IMR-90 (cell line): ENCODE measurements at regions not wholly inside any gene's neighbourhood (a gene's known extent, or its start where the extent isn't known, plus 50 kb on each side); places are given as distances from the start of the nearest gene placed in this dataset.

Experiments used
- ATAC-seq: fragments of 200-7000 bp; cut with Tn5 transposase; 2 replicates; pipeline ENCODE4 v1.9.1; 2020; ENCODE audit warnings: low read depth, mild to moderate bottlenecking, moderate library complexity
- BruUV-seq: library from RNA; stranded (reverse); fragments of 400-500 nt; replicated peaks from 2 replicates; lab custom pipeline; 2021; lab: Mats Ljungman, UMichigan
- CTCF ChIA-PET: fragments of 300-600 bp; formaldehyde crosslinking; extraction: SDS; loops from one replicate; lab custom pipeline; 2021; ENCODE audit warnings: antibody characterized with exemption; lab: Yijun Ruan, JAX
- POLR2A ChIA-PET: fragments of 300-600 bp; sonication (Branson Sonifier 250); formaldehyde crosslinking; loops from one replicate; lab custom pipeline; 2022; ENCODE audit warnings: antibody characterized with exemption; ENCODE audit not compliant: unreplicated experiment; lab: Charles Lee
- DNase-seq: peaks from one replicate; pipeline ENCODE4 v3.0.0; 2013
- H2AFZ ChIP-seq: replicated peaks from 2 replicates; pipeline ENCODE3; 2013; ENCODE audit warnings: low read length, mild to moderate bottlenecking; ENCODE audit not compliant: poor library complexity
- H2AK5ac ChIP-seq: 2 replicates; pipeline ENCODE4 v1.6.1; 2013; ENCODE audit warnings: low read depth, low read length, inconsistent platforms
- H2AK9ac ChIP-seq: replicated peaks from 2 replicates; pipeline ENCODE3; 2013; ENCODE audit warnings: mild to moderate bottlenecking, low read depth, low read length, moderate library complexity; ENCODE audit not compliant: poor library complexity
- H2BK120ac ChIP-seq: 2 replicates; pipeline ENCODE4 v1.6.1; 2013; ENCODE audit warnings: low read depth, low read length, inconsistent platforms
- H2BK15ac ChIP-seq: 3 replicates; pipeline ENCODE4 v1.6.1; 2013; ENCODE audit warnings: low read depth, low read length, inconsistent platforms
- H2BK20ac ChIP-seq: 2 replicates; pipeline ENCODE4 v1.6.1; 2013; ENCODE audit warnings: low read depth, mild to moderate bottlenecking, inconsistent platforms, low read length, moderate library complexity
- H2BK5ac ChIP-seq: 2 replicates; pipeline ENCODE4 v1.6.1; 2013; ENCODE audit warnings: mild to moderate bottlenecking, low read depth, low read length, inconsistent platforms; ENCODE audit not compliant: poor library complexity, severe bottlenecking
- H3K14ac ChIP-seq: replicated peaks from 2 replicates; pipeline ENCODE4 v1.6.1; 2013; ENCODE audit warnings: low read depth, low read length, inconsistent platforms
- H3K18ac ChIP-seq: 2 replicates; pipeline ENCODE4 v1.6.1; 2013; ENCODE audit warnings: low read depth, low read length, control low read depth
- H3K23ac ChIP-seq: 2 replicates; pipeline ENCODE4 v1.6.1; 2013; ENCODE audit warnings: low read depth, low read length, inconsistent platforms
- H3K27ac ChIP-seq: 2 replicates; pipeline ENCODE4 v1.5.1; 2013; ENCODE audit warnings: mild to moderate bottlenecking, control low read depth, low read length; ENCODE audit not compliant: insufficient read depth
- H3K27me3 ChIP-seq: 2 replicates; pipeline ENCODE4 v1.6.1; 2013; ENCODE audit warnings: low read length; ENCODE audit not compliant: control insufficient read depth, insufficient read depth
- H3K36me3 ChIP-seq: 2 replicates; pipeline ENCODE4 v1.6.1; 2013; ENCODE audit warnings: low read length, mixed read lengths; ENCODE audit not compliant: control insufficient read depth, insufficient read depth
- H3K4ac ChIP-seq: 2 replicates; pipeline ENCODE4 v1.6.1; 2013; ENCODE audit warnings: low read depth, low read length, inconsistent platforms
- H3K4me1 ChIP-seq: 2 replicates; pipeline ENCODE4 v1.6.1; 2013; ENCODE audit warnings: low read length, mixed read lengths; ENCODE audit not compliant: control insufficient read depth, insufficient read depth
- H3K4me2 ChIP-seq: 2 replicates; pipeline ENCODE4 v1.6.1; 2013; ENCODE audit warnings: low read depth, mild to moderate bottlenecking, control low read depth, low read length, moderate library complexity
- H3K4me3 ChIP-seq: 2 replicates; pipeline ENCODE4 v1.5.1; 2013; ENCODE audit warnings: low read depth, mild to moderate bottlenecking, control low read depth, low read length, moderate library complexity; ENCODE audit not compliant: insufficient read depth
- H3K56ac ChIP-seq: 2 replicates; pipeline ENCODE4 v1.6.1; 2013; ENCODE audit warnings: low read length, inconsistent platforms; ENCODE audit not compliant: insufficient read depth; ENCODE audit errors: extremely low read depth
- H3K79me1 ChIP-seq, 2 experiments: 2 replicates each; pipeline ENCODE4 v1.6.1; 2013; ENCODE audit warnings: low read length in 2 of 2, inconsistent platforms in 1 of 2, low read depth in 1 of 2
- H3K9ac ChIP-seq: 2 replicates; pipeline ENCODE4 v1.6.1; 2013; ENCODE audit warnings: low read depth, low read length, control low read depth
- H3K9me1 ChIP-seq: 2 replicates; pipeline ENCODE4 v1.6.1; 2013; ENCODE audit warnings: low read length, inconsistent platforms; ENCODE audit not compliant: insufficient read depth
- H3K9me3 ChIP-seq: 2 replicates; pipeline ENCODE4 v1.6.1; 2013; ENCODE audit warnings: low read length; ENCODE audit not compliant: control insufficient read depth, insufficient read depth
- H4K20me1 ChIP-seq: 2 replicates; pipeline ENCODE4 v1.6.1; 2013; ENCODE audit warnings: low read length, inconsistent platforms; ENCODE audit not compliant: insufficient read depth
- H4K5ac ChIP-seq: 2 replicates; pipeline ENCODE4 v1.6.1; 2013; ENCODE audit warnings: mild to moderate bottlenecking, low read depth, low read length, control low read depth
- H4K8ac ChIP-seq, 2 experiments: 2 replicates each; pipeline ENCODE4 v1.6.1; 2013; ENCODE audit warnings: low read depth in 2 of 2, low read length in 2 of 2, control low read depth in 1 of 2, inconsistent platforms in 1 of 2
- H4K91ac ChIP-seq: 2 replicates; pipeline ENCODE4 v1.6.1; 2013; ENCODE audit warnings: low read depth, low read length, inconsistent platforms; ENCODE audit not compliant: insufficient read depth
- BHLHE40 ChIP-seq: fragments of 150-350 bp; IDR thresholded peaks from 2 replicates; pipeline ENCODE4 v1.6.1; 2016; ENCODE audit warnings: mild to moderate bottlenecking, low read depth, low read length
- CHD1 ChIP-seq: IDR thresholded peaks from 2 replicates; pipeline ENCODE4 v1.6.1; 2012; ENCODE audit warnings: low read depth, low read length, improper control_type of control experiment
- CTCF ChIP-seq: conservative IDR thresholded peaks from 2 replicates; pipeline ENCODE4 v1.5.1; 2012; ENCODE audit warnings: mild to moderate bottlenecking, low read depth, low read length, improper control_type of control experiment
- ELK1 ChIP-seq: fragments of 150-350 bp; IDR thresholded peaks from 2 replicates; pipeline ENCODE4 v1.6.1; 2016; ENCODE audit warnings: low read depth, mild to moderate bottlenecking, low read length, moderate library complexity, borderline replicate concordance
- MAFK ChIP-seq: IDR thresholded peaks from 2 replicates; pipeline ENCODE4 v1.6.1; 2012; ENCODE audit warnings: low read depth, low read length, improper control_type of control experiment
- MAZ ChIP-seq: IDR thresholded peaks from 2 replicates; pipeline ENCODE4 v1.6.1; 2012; ENCODE audit warnings: low read depth, mild to moderate bottlenecking, low read length, improper control_type of control experiment, moderate library complexity, borderline replicate concordance
- MXI1 ChIP-seq: IDR thresholded peaks from 2 replicates; pipeline ENCODE4 v1.6.1; 2012; ENCODE audit warnings: low read depth, mild to moderate bottlenecking, low read length, moderate library complexity, borderline replicate concordance
- POLR2A ChIP-seq: IDR thresholded peaks from 2 replicates; pipeline ENCODE4 v1.6.1; 2012; ENCODE audit warnings: mild to moderate bottlenecking, low read depth, low read length
- RAD21 ChIP-seq: IDR thresholded peaks from 2 replicates; pipeline ENCODE4 v1.6.1; 2012; ENCODE audit warnings: low read length, improper control_type of control experiment
- RCOR1 ChIP-seq: IDR thresholded peaks from 2 replicates; pipeline ENCODE4 v1.6.1; 2012; ENCODE audit warnings: mild to moderate bottlenecking, low read length, improper control_type of control experiment; ENCODE audit not compliant: insufficient replicate concordance
- SMC3 ChIP-seq: fragments of 150-350 bp; IDR thresholded peaks from 2 replicates; pipeline ENCODE4 v1.6.1; 2016; ENCODE audit warnings: low read depth, mild to moderate bottlenecking, antibody characterized with exemption, low read length, moderate library complexity
- WGBS, 2 experiments: methylation state at CpG; one replicate each; pipeline versions ENCODE4 v1.1.5 to v1.1.7; 2013; ENCODE audit warnings: missing lambda C conversion rate in 2 of 2; ENCODE audit not compliant: insufficient read length in 1 of 2; ENCODE audit errors: extremely low coverage in 2 of 2; 5-methylcytosine and 5-hydroxymethylcytosine counted together
- dilution Hi-C: fragments of 300-500 bp; cut with HindIII; formaldehyde crosslinking; loops from one replicate; pipeline ENCODE4 v1.14.3; 2018; ENCODE audit warnings: low sequenced_read_pairs; ENCODE audit not compliant: unreplicated experiment
- in situ Hi-C: fragments of 300-500 bp; cut with MboI; formaldehyde crosslinking; loops from 3 replicates; pipeline ENCODE4 v1.14.3; 2019; ENCODE audit warnings: low sequenced_read_pairs, inconsistent platforms, mixed read lengths
- intact Hi-C: fragments of 100-400 bp; cut with micrococcal nuclease; formaldehyde crosslinking; loops from 2 replicates; pipeline ENCODE4 v1.10.0; 2022

- BruUV-seq, result no TSS peak
- no peak overlapping the region for H4K5ac ChIP-seq
- no peak overlapping the region for H2BK15ac ChIP-seq
- no peak overlapping the region for H3K4me3 ChIP-seq
- DNase-seq (no peak), ATAC-seq (no peak)
- no peak overlapping the region for H3K14ac ChIP-seq
- no CpG with 5 or more reads among the region's 1 CpG for WGBS, 2 experiments
- no peak overlapping the region for H2BK5ac ChIP-seq
- H3K79me1 ChIP-seq, result no peaks in the 10 kb centered on the region
- TF ChIP-seq CHD1, result no peak
- no peak for TF ChIP-seq ELK1
- no peak for TF ChIP-seq MAFK
- no peak for TF ChIP-seq MAZ
- TF ChIP-seq CTCF, result no peak
- TF ChIP-seq MXI1, result no peak
- no peak for TF ChIP-seq POLR2A
- no peak for TF ChIP-seq RAD21
- TF ChIP-seq SMC3, result no peak
- TF ChIP-seq RCOR1, result no peak
- no peak for TF ChIP-seq BHLHE40
- H2AK9ac ChIP-seq, result no peak overlapping the region
- CTCF ChIA-PET, result no interaction called here
- H3K4ac ChIP-seq, result no peak overlapping the region
- no peak overlapping the region for H2AK5ac ChIP-seq
- H3K4me2 ChIP-seq, result no peak overlapping the region
- H3K9ac ChIP-seq, result no peak overlapping the region
- H4K91ac ChIP-seq, result no peak overlapping the region
- H2BK120ac ChIP-seq, result no peak overlapping the region
- no peak overlapping the region for H3K23ac ChIP-seq
- no peaks in the 10 kb centered on the region for H4K20me1 ChIP-seq
- POLR2A ChIA-PET, result no interaction called here
- no peaks in the 10 kb centered on the region for H3K36me3 ChIP-seq
- no peaks in the 10 kb centered on the region for H3K4me1 ChIP-seq
- no peak overlapping the region for H4K8ac ChIP-seq
- H3K18ac ChIP-seq, result no peak overlapping the region
- dilution Hi-C loops (no loop called here), in situ Hi-C loops (no loop called here), intact Hi-C loops (no loop called here)
- H3K9me3 ChIP-seq, result no peaks in the 10 kb centered on the region; the same call in 1 of the 2 replicates
- no peak overlapping the region for H2AFZ ChIP-seq
- no peaks in the 10 kb centered on the region for H3K9me1 ChIP-seq
- H2BK20ac ChIP-seq, result no peak overlapping the region
- no peaks in the 10 kb centered on the region for H3K27me3 ChIP-seq
- no peak overlapping the region for H3K56ac ChIP-seq
- H3K27ac ChIP-seq, result no peak overlapping the region
Measured at GRCh38 chr5:20692913-20693312, 704.9 kb upstream of the CDH18 start.
